D341Med (cell line): ENCODE measurements at regions not wholly inside any gene's neighbourhood (a gene's known extent, or its start where the extent isn't known, plus 50 kb on each side); places are given as distances from the start of the nearest gene placed in this dataset.

Experiments
- DNase-seq: peaks from one replicate; pipeline ENCODE4 v3.0.0; 2012; ENCODE audit warnings: low spot score

DNA sequence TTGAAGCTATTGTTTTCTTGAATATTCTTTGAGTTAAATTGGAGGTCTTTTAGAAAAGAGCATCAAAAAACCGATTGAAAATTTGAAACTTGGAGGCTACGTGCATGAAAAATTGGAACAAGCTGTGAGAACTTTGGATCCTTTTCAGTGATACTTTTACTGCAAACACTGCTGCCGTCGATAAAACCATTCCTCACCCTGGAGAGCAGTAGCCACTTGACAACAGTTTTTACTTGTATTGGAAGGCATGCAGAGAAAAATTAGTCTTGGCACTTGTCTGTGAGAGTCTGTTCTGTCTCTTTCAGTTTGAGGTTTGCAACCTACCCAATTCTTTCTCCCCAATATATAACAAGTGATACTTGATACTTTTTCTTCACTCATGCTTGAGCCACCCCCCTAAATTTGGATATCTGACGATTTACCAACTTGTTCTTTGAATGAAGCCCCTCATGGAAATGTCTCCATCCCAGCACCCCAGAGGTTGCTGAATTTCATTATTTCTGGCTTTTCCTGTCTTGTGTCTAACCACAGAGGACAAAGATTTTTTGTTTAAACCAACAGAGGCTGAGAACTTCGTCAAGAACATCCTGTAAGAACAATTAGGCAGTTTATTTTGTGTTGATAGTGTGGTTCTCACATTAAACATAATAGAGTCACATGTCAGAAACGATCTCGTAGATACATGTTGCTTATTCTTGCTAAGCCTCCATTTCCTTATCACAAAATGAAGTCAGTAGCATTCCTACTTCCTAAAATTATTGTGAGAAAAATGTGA, 307.3 kb upstream of the PLSCR5 start:
- DNase-seq = no peak

DNA sequence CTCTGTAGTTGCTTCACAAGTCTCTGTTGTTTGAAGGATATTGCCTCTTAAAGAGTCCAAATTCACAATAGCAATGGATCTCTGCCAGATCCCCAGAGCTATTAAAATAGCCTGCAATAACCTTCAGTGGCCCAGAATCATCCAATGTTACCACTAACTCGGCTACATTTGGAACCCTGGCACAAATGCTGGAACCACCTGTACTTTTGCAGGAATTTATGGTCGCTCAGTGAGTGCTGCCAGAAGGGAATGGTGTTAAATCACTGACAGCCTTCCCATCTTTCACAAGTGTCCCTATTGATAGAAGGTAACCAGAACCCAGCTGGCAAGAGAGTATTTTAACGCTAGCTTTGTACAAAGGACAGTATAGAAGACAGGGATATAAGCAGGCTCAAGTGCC, 298.8 kb upstream of the PLSCR5 start:
- no peak for DNase-seq

DNA sequence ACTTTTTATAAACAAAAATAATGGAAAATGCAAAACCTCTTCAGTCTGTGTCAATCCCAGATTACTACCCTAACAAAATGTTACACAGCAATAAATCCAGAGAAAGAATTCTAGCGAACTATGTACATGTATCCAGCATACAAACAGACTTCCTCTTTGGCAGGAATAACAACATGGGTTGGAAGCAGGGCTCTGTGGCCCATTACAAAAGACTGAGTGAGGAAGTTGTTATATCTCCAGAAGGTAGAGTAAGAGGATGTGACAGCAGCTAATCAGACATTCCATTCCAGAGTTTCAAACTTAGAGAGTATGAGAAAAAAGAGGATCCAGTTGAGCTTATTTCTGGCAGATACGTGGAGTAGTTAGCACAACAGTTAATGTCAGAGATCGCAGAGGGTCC, 294.0 kb upstream of the PLSCR5 start:
- DNase-seq = no peak

DNA sequence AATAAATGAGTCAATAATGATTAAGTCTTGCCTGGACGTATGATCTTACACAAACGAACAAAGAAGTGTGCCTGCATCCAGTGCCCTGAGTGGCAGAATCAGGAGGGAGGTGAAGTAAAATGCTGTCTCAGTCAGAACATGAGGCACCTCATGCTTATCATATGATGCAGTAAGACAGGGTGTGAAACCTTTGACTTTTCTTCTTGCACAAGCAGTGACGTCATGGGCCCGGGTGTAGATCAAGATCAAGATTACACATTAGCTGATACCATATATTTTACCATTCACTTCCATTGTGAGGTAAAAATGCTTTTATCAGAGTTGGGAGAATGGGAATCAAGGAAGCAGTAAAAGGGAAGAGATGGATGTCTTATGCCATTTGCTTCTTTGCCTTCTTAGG, 291.6 kb upstream of the PLSCR5 start:
- no peak for DNase-seq

DNA sequence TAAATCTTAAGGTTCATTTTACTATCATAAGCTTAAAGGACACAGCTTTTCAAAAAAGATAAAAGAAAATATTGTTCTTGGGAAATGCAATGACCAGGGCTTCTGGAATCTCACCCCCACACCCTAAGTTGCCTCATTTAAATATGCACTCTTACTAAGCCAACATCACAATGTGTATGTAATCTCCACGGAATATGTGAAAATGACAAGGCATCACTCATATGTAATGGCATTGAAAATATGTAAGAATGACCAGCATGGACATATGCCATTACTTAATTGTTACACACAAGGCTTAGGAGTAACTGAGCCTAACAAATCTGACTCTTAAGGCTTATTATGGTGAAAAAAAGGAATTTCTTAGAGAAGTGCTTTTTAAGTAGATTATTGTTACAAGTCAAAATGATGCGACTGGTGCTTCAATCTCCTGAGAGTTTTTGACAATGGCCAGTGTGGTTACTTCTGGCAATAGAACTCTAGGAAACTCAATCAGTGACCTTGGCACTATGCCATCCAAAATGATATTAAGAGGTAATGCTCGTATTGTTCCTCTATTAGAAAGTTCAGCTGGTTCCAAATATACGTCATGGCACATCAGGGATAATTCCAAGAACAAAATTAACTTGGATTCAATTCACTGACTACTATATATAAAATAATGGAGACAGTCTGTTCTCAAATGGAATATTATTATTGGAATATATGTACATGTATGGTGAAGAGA, 290.0 kb upstream of the PLSCR5 start:
- no peak for DNase-seq

DNA sequence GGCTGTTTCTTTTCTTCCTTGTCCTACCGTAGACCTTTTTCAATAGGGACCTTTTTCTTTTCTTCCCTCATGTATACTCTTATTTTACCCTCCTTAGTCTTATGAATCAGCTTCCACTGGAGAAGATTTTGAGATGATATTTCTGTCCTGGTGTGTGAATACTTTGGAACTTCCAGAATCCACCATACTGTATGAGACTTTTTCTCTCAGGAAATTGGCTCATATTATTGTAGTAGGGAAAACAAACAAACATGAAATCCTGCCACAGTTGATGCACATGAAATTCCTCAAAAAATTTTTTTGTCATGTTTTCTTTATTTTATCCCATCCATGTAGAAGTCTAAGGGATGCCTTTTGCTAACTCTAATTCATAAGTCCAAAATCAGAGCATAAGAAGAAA, 289.3 kb upstream of the PLSCR5 start:
- no peak for DNase-seq

DNA sequence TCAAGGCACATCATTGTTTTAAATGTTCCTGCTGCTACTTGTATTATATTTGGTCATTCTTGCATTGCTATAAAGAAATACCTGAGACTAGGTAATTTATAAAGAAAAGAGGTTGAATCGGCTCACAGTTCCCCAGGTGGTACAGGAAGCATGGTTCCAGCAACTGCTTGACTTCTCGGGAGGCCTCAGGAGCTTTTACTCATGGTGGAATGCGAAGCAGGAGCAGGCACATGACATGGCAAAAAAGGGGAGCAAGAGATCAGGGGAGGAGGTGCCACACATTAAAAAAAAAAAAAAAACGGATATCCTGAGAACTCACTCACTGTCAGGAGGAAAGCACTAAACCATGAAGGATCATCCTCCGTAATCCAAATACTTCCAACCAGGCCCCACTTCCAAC, 286.9 kb upstream of the PLSCR5 start:
- DNase-seq = no peak

DNA sequence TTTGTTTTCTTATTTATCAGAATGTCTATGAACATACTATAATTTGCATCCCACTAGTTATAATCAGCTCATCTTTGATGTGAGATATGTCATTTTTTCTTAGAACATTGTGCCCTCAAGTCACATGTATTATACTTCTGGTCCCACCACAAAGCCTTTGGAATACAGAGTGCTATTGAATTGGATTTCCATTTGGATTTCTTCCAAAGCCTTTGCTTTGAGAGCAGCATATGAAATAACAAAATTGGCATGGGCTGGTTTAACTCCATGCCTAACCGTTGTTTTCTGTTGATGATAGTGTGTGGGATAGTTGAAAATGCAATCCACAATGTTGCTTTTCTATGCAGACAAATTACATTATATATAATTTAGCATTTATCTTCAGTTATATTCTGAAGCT, 284.5 kb upstream of the PLSCR5 start:
- DNase-seq = no peak

DNA sequence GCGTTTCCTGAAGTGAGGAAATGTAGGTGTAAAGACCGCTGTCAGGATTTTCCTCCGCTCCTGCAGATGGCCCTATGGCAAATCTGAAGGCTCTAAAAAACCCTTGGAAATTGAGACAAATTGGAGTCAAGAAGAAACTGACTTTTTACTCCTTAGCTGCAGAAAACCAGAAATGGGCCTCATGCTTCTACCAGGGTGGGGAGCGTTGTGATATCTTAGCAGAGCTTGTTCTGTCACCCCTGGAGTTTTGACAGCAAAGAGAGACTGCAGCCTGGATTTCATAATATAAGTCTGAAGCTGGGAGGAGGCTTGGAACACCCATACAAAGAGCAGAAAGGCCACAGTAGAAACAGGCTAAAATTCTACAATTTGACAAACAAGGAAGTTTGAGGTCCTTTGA, 283.0 kb upstream of the PLSCR5 start:
- no peak for DNase-seq

DNA sequence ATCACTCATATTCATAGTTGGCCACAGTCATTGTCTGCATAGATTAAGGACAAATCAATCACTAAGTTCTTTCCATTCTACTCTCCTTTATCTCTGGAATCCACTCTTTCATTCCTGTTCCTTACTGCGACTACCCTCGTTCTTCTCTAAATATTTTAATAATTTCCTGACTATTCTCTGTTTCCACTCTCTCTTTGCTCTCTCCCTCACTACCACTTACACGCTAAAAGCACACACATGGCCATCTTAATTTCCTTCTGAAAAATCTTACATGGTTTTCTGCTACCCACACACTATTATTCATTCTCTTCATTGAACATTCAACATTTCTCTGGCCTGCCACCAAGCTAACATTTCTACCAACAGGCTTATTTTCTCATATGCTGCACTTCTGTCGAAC, 279.6 kb upstream of the PLSCR5 start:
- DNase-seq = no peak

DNA sequence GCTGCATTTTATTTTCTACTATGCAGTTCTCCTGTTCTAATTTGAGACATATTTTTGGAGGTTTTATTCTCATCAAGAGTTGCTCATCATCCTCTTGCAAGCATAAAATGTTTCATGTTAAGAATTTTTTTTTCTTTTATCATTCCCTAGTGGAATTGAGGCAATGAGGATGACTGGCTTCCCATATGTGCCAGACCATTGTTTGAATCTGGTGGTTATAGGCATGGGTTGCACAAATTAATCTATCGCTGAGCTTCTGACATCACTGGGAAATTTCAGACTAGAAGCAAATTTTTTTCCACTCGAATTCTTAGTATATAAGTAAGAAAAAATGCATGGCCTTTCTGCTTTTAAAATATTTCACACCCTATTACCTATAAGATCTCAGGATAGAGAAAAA, 279.1 kb upstream of the PLSCR5 start:
- DNase-seq = no peak

DNA sequence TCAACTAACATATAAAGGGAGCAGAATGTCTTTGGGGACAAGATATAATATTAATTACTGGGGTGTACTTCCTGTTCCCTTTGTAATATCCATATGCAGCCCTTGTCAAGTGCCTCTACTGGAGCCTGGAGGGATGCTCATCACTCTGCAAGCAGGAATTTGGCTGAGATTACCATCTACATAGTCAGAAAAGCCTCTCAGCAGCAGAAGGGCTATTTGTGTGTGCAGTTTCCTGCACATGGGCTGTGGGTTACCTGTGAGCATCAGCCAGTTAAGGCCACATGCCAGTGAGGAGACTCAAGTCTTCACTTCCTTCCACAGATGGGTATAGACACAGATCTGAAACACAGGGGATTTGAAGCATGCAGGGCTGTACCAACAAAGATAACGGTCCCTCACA, 278.1 kb upstream of the PLSCR5 start:
- DNase-seq = no peak

DNA sequence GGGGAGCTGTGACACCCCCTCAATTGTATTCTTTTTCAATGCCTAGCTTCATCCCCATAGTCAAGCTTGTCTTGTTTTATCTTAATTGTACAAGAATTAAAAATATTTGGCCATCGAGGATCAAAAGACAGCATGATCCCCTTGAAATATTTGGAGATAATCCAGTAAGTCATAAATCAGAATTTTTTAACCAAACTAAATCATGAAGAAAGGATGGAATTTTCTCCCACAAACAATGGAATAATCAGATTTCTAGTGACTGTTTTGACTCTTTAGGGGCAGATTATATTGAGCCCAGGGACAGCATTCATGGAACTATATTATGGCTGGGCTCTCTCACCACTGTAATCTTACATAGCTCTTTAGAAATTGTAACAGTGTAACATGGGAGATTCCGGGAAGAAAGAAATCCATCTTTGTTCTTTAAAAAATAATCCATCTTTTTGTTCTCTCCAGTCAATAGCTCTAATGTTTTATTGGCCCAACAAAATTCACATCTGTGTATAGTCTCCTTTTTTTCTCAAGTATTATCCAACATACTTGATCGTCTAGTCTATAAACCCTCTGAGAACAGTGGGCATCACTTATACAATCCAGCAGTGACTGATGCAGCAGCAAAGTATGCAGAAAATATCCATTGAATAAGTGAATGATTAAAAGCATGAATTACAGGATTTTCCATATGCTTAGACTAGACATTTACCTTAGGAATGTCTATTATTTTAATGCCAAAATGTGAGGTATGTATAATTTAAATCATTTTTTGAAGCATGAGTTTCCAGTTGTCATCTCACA, 277.0 kb upstream of the PLSCR5 start:
- DNase-seq = no peak

DNA sequence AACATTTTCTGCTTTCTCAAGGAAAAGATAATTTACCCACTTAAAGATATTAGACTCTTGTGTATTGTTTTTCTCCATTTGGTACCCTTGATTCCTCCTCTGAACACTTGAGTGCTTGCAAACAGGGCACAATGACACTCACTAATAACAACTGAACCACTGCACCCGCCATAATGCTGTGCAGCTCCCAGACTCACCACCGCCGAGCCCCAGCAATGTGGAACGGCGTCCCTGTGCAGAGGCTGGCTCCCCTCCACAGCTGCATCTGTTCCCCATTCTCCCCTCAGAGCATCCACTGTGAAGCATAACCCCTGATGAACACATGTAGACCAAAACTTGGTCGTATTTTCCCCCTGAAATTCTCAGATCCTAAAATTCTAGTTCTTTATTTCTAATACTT, 276.2 kb upstream of the PLSCR5 start:
- DNase-seq = no peak

DNA sequence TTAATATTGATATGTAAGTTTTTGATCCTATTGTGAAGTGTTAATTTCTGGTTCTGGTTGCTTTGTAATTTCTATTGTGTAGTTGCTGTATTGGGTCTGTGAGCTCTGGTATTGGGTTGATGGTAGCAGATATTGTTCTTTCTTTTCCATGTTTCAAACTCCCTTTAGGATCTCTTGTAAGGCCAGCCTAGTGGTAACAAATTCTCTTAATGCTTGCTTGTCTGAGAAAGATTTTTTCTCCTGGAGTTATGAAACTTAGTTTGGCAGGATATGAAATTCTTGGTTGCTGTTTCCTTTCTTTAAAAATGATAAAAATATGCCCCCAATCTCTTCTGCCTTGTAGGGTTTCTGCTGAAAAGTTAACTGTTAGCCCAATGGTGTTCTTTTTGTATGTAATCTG, 268.6 kb upstream of the PLSCR5 start:
- DNase-seq = no peak

DNA sequence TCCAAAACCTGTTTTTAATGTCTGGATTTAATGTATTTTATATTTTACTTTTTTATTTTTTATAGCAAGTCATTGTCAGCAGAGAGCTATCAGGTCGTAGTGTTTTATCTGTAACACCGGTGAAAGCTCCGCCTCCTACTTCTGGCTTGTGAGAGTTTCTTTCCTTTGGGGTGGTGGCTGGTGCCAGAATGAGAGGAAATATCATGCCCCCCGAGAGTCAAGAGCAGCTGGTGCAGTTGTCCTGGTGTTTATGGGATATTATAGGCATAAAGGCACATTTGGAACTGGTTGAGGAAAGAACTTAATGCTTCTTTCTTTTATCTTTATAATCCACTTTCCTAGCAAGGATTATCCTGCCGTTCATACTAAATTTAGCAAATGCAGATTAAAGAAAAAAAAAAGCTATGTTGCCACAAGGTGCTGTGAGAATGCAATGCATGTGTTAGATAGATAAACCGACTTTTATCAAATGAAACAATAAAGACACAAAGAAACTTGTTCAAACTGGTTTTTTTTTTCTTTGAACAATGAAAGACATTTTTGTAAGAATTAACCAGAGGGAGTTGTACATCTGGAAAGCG, 260.1 kb upstream of the PLSCR5 start:
- DNase-seq = peak; percentile 72

DNA sequence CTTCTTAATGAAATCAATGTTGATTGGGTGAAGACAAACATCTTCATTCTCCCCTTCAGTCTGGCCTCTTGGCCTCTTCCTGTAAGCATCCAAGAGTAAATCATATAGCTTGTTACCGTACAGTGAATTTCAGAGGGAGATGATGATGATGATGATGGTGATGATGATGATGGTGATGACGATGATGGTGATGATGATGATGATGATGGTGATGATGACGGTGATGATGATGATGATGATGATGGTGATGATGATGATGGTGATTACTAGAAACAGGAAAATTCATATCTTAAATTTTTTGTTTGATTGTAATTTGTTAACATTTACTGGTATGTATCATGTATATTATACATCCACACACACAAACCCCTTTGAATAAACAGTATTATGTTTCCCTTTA, 256.1 kb upstream of the PLSCR5 start:
- DNase-seq = no peak

DNA sequence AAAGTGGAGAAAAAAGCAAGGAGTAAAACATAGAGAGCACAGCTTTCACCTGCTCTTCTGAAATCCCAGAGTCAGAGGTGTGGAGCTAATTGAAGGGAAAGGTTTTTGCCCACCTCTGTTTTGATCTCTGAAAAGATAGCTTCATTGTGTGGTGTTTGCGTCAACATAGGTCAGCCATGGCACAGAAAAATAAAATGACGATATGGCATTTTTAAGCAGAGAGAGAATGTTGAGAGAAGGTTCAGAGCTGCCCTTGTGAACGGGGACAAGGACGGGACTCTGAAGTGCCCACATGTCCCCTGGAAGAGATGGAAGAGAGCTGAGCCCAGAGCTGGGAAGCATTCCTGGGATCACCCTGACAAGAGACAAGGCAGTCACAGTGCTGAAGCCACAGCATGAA, 249.4 kb upstream of the PLSCR5 start:
- no peak for DNase-seq

DNA sequence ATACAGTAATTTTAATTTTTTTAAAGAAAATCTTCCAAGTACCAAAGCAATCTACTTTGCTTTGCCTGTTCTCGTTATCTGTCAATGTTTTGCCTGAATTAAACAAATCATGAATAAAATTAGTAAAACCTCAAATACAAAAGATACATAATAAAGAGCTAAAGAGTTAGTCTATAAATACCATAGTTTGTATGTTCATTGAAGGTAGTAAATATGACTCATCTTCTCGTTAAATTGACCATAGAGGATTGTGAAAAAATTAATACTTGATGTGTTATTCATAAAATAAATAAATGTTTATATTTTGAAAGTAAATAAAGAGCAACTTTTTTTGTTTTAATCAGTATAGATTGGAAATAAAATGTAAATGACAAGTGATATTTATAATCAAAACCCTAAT, 246.5 kb upstream of the PLSCR5 start:
- DNase-seq = no peak

DNA sequence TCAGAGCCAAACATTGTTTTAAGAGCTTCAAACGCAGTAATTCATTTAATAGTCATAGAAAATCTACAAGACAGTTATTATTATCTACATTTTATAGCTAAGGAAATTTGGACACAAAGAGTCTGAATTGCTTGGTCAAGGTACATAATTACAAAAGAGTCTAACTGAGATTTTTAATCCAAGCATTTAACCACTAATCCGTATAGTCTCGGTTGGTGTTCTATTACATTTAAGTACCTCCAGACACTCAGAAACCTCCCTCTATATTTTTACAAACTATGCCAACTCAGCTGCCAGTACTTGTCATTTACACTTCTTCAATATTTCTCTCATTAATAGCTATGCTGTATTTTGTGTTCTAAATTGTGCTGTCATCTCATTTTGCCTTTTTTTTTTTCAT, 240.2 kb upstream of the PLSCR5 start:
- DNase-seq = no peak

DNA sequence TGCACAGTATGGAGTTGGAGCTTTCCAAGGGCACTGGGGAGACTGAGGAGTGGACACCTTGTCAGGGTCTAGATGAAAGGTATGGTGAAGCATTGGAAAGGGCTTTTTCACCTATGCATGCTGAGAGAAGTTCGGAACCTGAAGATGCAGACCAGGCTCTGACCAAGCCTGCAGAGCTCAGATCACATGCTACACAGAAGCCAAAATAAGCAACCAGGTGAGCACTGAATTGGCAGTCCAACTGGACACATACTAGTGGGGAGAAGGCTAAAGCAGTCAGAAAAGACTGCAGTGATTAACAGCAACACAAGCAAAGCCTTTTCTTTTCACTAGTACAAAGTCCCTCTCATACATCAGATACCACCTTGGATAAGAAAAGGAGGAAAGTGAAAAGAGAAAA, 238.3 kb upstream of the PLSCR5 start:
- DNase-seq = no peak

DNA sequence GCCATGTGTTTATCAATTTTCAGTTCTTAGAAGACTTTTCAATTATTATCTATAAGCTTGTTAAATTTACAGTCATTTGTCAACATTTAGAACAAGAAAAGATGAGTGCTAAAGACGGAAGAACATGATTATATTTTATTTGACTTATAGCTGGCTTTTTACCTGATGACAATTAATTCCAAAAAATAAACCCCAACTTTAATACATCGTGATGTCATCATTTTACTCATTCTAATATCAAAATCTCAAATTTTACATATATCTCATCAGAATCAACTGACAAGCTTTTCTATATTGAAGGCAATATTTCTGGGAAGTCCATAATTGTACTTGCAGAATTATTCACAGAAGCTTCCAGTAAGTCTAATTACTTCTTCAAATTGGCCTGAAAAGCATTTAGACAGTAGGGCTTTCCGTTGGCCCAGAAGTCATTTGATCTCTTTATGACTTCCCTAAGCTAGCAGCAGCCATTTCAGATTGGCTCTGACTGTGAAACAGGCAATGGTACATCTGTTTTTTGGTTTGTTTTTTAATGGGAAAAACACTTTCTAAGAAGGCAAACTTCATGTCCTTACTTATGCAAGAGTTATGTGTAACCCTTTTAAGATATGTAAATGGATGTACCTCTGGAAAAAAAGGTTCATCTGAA, 234.7 kb upstream of the PLSCR5 start:
- no peak for DNase-seq
